Stomach (tissue), 4 donors: ENCODE measurements at regions not wholly inside any gene's neighbourhood (a gene's known extent, or its start where the extent isn't known, plus 50 kb on each side); places are given as distances from the start of the nearest gene placed in this dataset.

ENCODE experiments used
- POLR2A ChIP-seq, 4 donors: fragments of 450-650 bp; IDR thresholded peaks; one replicate each; pipeline ENCODE4 v1.6.1; 2016; ENCODE audit warnings: antibody characterized with exemption in 4 of 4, control low read depth in 2 of 4, mild to moderate bottlenecking in 1 of 4, moderate library complexity in 1 of 4
- POLR2AphosphoS5 ChIP-seq, 3 donors: sonication (generic); formaldehyde crosslinking; IDR thresholded peaks; one replicate each; pipeline ENCODE4 v1.6.1; 2016; ENCODE audit warnings: antibody characterized with exemption in 3 of 3
- TF ChIP-seq, protein P1 (sequence below), 7 experiments: fragments of 450-650 bp in 4 of 7; fragments of 200-600 bp in 3 of 7; sonication (generic) in 3 of 7; IDR thresholded peaks; one replicate each; pipeline ENCODE4 v1.5.1; 2016 to 2019; ENCODE audit warnings: antibody characterized with exemption in 7 of 7, control low read depth in 2 of 7, mild to moderate bottlenecking in 1 of 7

DNA sequence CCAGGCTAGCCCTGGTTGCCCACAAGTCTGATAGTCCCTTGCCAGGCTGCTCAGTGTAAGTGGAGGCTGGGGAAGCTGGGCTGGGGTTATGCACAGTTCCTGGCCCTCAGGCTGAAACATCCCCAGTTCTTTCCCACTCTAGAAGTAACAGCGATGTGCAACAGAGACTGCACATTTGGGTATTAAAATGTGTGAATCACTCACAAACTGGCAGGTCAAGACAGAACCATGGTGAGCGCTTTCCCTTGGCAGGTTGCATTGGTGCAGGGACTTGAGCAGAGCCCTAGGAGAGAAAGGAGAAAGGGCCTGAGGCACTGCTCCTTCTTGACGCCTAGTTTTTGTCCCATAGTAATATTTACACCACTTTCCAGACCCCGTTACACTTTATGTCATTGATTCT, 56.1 kb upstream of the SLC35B4 start:
- TF ChIP-seq, protein P1, sequence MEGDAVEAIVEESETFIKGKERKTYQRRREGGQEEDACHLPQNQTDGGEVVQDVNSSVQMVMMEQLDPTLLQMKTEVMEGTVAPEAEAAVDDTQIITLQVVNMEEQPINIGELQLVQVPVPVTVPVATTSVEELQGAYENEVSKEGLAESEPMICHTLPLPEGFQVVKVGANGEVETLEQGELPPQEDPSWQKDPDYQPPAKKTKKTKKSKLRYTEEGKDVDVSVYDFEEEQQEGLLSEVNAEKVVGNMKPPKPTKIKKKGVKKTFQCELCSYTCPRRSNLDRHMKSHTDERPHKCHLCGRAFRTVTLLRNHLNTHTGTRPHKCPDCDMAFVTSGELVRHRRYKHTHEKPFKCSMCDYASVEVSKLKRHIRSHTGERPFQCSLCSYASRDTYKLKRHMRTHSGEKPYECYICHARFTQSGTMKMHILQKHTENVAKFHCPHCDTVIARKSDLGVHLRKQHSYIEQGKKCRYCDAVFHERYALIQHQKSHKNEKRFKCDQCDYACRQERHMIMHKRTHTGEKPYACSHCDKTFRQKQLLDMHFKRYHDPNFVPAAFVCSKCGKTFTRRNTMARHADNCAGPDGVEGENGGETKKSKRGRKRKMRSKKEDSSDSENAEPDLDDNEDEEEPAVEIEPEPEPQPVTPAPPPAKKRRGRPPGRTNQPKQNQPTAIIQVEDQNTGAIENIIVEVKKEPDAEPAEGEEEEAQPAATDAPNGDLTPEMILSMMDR (IDR thresholded peaks at IDR 0.05): no peak
- TF ChIP-seq POLR2A (IDR thresholded peaks at IDR 0.05) (no peak), POLR2AphosphoS5 (IDR thresholded peaks at IDR 0.05) (no peak)
